HG02970 (cell line): ENCODE measurements at regions not wholly inside any gene's neighbourhood (a gene's known extent, or its start where the extent isn't known, plus 50 kb on each side); places are given as distances from the start of the nearest gene placed in this dataset.
"Not testable (repeated sequence)": the region's sequence is repeated elsewhere in the genome, so short reads cannot be mapped to it uniquely, and the experiment has no call there.

Experiments used
- ATAC-seq: cut with Tn5 transposase; IDR thresholded peaks from one replicate; pipeline ENCODE4 v1.9.1; 2021; ENCODE audit warnings: mild to moderate bottlenecking, moderate library complexity, moderate number of reproducible peaks; ENCODE audit not compliant: unreplicated experiment, low FRiP score

DNA sequence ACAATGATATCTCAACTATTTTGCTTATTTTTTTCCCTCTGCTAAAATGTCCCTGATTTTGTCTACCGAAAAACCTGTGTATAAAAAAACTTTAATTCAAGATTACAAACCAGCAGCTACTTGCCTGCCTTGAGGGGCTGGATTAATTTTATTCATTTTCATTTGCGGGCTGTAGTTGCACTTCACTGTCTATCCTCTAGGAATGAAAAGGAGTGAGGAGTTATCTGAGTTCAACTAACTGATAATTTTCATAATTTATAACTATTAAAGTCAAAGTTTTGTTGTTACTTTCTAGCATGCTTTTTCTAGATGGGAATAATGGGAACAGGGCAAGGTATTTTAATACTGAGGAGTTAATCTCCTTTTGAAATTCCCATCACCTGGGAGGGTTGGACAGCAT lies 50.3 kb upstream of the AGTPBP1 start:
- ATAC-seq: not testable (repeated sequence)

DNA sequence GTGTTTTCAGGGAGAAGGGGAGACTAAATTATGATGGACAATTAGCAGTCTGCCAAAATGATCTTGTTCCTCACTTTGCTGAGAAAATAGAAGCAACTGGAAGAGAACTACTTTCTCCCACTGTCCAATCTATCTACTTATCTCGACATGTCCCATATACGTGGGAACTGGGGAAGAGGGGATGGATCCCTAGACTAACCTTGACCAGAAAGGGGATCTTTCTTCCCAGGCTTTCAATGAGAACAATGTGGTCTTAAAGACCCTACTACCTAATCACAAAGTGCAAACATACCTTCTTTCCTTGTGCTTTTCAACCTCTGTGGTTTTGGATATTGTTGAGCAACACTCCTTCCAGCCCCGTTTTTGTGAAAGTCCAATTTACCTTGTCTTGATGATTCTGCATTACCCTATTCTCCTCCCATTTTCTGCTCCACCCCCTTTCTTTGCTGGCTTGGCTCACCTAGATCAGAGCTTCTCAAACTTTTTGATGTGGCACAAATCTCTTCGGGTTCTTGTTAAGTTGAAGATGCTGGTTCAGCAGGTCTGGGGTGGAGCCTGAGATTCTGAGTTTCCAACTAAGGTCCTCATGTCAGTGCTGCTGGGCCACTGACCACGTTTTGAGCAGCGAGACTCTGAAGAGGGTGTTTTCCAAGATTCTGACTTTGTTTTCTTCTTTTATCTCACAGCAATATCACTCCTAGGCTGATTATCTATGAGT lies 61.4 kb upstream of the AGTPBP1 start:
- not testable (repeated sequence) for ATAC-seq

DNA sequence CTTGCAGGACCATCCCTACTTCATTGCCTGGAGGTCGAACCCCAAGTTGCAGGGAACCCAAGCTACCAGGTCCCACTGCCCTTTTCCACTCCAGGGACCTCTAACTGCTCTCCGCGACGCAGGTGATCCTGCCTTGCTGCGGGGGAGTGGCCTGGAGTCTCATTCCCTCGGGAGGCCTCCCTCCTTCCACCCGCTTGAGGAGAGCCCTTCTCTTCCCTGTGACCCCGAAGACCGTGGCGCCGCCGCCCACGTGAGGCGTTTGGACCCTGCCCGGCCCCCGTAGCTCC lies 63.0 kb upstream of the AGTPBP1 start:
- ATAC-seq: not testable (repeated sequence)

DNA sequence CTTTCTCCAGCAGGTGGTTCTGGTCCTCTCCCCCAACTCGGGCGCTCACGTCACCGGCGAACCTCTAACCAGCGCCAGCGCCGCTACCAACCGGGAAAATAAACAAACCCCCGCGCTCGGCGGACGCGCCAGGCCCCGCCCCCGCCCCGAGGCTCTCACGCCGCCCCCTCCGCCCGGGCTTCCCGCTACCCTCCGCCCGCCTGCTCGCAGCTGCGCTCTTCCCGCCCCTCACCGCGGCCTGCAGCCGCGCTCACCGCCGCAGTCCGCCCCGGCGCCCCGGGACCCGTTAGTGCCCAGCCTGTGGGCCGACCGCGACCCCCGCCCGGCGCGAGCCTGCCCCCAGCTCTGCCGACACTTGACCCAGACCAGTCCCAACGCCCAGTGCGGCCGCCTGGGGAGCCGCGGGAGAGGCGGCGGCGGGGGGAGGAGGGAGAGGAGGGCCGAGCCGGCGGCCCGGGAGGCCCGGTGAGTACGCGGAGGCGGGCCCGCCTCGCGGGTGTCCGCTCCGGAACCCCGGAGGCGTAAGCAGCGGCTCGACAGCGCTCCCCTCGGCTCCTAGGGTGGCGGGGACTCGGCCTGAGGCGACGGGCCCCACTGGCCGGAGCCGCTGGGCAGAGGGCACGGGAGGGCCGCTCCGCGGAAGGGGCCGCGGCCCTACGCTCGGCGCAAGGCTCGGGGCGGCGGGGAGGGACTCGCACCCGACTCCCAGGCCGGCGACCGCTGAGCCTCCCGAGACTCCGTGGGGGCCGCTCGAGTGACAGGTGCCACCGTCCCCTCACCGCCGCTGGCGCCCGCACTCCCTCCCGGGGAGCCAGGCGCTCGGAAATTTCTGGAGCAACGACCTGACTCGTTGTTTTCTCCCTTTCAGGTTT lies 63.6 kb upstream of the AGTPBP1 start:
- ATAC-seq: peak; percentile 74

DNA sequence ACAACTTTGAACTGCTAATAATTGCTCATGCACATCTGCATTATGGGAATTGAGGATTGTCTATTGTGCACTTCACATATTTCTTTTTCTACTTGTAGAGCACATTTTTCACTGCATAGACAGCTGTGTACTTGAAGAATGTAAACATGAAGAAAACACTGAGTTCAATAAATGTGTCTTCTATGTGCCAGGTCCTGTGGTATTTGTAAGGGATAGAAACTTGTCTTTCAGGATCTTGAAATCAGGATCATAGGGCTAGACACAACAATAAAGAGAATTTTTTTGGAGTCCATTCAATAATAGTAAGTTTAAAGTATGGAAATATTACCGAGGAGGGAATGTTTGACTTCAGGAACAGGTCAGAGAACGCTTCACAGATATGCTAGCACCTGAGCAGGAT lies 66.6 kb upstream of the AGTPBP1 start:
- not testable (repeated sequence) for ATAC-seq

DNA sequence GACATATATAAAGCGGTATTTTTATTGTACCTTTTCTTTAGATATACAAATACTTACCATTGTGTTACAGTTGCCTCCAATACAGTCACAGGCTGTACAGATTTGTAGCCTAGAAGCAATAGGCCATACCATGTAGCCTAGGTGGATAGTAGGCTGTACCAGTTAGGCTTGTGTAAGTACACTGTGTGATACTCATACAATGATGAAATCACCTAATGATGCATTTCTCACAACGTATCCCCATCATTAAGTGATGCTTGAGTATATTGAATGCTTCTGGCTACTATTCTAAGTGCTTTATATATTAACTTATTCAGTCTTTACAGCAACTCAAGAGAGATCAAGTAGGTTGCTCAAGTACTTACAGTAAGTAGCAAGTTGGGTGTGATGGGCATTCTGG lies 71.6 kb upstream of the AGTPBP1 start:
- ATAC-seq: not testable (repeated sequence)

DNA sequence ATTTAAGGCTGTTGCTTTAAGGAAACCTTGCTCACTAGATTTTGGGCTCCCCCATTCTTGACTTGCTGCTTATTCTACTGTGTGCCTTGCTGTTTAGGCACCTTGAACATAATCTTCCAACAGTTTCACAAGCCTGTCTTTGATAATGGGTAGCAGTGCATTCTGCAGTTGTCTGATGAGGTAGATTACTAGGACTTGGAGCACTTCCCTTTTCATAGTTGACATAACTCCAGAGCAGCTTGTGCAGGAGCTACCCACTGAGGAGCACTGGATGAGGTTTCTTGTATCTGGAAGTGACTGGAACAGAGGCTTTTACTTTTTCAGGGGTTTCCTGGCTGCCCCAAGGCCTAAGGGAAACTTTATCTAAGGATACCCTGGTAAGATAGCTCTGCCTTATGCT lies 73.0 kb upstream of the AGTPBP1 start:
- not testable (repeated sequence) for ATAC-seq

DNA sequence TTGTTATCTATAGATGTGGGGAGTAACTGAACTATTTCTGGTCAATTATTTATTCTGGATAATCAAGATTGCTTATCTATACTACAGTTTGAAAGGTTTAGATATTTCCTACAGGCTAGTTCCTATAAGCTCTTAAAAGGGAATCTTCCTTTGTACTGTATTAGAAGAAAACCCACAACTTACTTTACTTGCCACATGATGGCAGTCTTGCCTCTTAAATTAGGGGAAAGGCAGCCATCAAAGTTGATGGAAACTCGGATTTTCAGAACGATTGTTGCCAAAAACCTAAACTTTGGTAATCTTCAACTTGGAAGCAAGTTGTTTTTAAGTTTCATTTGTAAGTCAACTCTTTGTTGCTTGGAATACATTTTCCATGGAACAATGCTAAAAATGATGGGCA lies 77.2 kb upstream of the AGTPBP1 start:
- not testable (repeated sequence) for ATAC-seq

DNA sequence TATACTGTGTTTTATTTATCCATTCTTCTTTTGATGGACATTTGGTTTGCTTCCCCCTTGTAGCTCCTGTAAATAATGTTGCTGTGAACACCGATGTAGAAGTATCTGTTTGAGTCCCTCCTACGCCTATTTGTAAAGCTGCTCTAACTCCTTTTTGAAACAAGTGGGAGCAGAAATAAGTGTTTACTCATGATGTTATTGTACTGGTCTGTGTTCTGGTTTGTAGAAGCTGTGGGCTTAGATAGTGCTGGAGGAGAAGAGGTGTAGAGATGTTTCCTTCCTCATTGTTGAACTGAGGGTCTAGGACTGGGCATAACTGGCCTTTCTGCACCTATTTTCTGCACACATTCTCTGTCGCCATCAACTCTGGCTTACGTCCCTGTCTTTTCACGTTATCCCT lies 78.8 kb upstream of the AGTPBP1 start:
- not testable (repeated sequence) for ATAC-seq

DNA sequence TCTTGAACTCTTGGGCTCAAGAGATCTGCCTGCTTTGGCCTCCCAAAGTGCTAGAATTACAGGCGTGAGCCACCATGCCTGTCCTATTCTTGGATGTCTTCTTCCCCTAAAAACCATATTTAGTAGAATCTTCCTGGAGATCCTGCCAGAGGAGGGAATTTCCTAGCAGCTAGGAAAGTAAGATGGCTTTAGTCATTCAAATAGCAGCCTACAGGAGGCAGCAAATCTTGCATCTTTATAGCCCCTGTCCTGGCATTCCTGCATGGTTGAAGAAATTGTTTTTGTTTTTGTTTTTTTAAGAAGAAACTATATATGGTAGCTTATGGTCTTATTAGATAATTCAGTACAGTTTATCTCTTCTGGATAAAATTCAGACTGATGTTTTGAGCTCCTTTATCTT lies 83.2 kb upstream of the AGTPBP1 start:
- not testable (repeated sequence) for ATAC-seq

DNA sequence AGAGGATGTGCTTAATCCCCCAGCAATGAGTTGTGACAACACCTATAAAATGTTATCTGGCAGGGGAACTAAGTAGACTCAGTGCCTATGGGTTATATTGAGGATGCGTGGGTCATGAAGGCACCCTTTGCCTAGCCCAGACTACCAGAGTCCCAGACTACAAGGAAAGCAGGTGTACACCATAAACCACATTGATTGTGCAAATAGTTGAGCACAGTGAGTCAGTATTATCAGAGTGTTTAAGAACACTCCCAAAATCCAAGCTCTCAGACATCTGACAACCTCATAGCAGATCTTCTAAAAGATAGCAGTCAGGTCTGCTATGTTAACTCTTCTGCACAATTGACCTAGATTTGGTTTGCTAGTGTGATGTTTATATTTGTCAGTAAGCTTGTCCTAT lies 92.8 kb upstream of the AGTPBP1 start:
- not testable (repeated sequence) for ATAC-seq

DNA sequence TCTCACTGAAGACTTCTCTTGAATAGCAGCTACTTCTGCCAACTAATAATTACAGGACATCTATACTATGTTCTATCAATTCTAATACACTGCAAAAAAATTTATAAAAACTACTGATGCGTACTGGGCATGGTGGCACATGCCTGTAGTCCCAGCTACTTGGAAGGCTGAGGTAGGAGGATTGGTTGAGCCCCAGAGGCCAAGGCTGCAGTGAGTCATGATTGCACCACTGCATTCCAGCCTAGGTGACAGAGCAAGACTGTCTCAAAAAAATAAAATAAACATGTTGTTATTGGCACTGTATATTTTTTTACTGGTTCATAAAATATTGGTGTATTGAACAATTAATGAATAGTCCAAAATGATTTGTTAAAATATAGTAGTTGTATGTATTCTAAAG lies 97.0 kb upstream of the NAA35 start:
- not testable (repeated sequence) for ATAC-seq

DNA sequence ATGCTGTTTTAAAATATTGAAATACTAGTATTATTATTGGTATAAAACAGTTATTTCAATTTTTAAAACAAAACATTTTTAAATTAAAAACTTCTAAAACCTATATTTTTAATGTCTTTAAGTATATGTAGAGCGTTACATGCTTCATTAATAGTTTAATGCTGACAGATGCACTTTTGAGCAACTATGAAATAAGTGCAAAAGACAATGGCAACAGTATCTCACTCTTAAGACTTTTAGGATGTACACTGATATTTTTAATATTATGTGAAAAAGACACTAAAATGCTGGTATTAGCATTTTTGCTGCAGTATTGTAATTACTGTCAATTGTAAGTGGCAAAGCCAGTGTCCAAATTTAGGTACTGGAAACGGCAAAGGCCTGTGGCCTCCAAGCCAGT lies 93.2 kb upstream of the NAA35 start:
- ATAC-seq: not testable (repeated sequence)

DNA sequence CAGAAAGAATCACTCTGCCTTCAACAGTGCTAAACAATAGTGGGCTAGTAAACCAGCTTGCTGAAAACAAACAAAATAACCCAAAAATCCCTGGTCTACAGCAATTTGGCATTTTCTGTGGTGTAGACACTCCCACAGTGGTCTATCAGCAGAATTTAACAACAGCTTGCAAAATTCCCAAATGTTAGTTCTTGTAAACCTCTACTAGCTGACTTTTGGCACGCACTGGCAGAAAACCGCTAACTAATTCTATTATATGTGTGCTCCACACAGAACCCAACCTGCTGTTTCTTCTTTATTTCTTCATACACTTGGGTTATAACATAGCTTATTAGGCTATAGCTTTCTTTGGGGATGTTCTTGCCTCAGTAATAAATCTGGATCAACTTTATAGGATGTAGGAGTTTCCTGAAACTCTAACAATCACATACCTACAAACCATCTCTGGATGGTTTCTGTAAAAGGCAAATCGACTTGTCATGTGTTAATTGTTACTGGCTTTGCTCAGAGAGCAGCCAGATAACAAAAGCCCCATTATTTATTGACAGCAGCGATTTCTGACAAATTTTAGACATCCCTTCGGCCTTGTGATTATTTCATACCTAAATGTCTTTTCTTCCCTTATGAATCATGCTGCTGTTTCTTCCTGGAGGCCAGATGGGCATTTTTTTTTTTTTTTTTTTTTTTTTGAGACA lies 82.7 kb upstream of the NAA35 start:
- ATAC-seq: no peak

DNA sequence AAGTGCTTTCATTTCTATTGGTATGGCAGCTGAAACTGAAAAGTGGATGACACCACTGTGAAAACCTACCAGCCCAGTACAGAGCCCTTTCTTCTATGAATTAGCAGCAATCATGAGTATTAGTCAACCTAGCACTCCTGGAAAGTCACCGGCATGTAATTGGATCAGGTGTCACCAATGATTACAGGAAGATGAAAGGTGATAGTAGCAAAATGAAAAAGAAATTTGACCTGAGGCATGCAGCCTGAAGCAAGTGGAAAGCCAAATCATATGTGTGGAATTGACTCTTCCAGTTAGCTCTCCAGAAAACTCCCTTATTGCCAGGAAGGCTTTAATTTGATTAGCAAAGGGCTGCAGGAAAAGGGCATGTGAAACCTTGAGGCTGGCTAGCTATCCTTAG lies 81.2 kb upstream of the NAA35 start:
- ATAC-seq: no peak

DNA sequence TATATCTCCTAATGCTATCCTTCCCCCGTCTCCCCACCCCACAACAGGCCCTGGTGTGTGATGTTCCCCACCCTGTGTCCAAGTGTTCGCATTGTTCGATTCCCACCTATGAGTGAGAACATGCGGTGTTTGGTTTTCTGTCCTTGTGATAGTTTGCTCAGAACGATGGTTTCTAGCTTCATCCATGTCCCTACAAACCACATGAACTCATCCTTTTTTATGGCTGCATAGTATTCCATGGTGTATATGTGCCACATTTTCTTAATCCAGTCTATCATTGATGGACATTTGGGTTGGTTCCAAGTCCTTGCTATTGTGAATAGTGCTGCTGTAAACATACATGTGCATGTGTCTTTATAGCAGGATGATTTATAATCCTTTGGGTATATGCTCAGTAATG lies 79.1 kb upstream of the NAA35 start:
- not testable (repeated sequence) for ATAC-seq

DNA sequence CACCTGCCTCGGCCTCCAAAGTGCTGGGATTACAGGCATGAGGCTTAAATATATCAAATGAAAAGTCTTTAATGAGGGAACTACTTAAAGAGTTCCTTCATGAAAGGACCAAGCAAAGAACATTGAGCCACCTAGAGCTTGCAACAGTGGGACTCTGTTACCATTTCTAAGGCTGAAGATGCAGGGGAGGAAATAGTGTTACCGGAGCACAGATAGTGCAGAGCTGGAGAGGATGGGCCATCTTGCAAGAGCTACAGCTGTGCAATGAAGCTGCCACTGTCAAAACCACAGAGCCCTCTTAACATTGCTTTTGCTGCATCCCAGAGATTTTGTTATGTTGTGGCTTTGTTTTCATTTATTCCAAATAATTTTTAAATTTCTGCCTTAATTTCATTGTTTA lies 77.1 kb upstream of the NAA35 start:
- ATAC-seq: no peak

DNA sequence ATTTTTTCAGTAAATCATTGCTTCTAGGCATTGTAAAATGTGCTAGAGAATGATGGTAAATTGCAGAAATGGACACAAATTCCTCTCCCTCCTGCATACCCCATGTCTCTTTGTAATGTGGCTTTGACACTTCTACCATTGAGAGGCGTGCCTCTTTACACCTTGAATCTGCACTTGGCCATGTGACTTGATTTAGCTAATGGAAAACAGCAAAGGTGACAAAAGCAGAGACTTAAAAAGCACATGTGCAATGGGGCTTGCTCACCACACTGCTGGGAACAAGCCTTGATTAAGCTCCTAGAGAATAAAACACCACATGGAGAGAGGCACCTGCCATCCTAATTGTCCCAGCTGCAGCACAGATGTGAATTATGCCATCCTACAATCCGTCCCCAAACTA lies 69.9 kb upstream of the NAA35 start:
- no peak for ATAC-seq

DNA sequence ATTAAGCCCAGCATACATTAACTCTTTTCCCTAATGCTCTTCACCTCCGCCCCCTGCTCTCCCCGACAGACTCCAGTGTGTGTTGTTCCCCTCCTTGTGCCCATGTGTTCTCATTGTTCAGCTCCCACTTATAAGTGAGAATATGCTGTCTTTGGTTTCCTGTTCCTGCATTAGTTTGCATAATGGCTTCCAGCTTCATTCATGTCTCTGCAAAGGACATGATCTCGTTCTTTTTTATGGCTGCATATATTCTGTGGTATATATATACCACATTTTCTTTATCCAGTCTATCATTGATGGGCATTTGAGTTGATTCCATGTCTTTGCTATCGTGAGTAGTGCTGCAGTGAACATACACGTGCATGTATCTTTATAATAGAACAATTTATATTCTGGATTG lies 69.3 kb upstream of the NAA35 start:
- not testable (repeated sequence) for ATAC-seq

DNA sequence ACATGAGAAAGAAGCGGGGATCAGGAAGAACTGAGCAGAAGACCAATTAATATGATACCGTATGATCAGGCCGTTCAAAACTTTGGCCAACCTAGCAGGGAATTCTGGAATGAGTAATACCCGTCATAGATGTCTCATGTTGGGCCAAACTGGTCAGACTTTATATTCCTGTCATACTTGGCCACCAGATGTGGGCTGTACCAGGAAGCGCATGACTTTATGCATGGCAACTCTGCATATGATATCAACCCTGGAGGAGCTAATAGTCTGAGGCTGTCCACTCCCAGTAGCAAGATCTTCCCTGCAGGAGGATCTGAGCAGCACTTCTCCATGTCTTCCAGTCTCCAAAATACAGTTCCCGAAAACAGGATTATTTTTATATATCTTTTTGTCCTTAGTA lies 68.5 kb upstream of the NAA35 start:
- no peak for ATAC-seq

DNA sequence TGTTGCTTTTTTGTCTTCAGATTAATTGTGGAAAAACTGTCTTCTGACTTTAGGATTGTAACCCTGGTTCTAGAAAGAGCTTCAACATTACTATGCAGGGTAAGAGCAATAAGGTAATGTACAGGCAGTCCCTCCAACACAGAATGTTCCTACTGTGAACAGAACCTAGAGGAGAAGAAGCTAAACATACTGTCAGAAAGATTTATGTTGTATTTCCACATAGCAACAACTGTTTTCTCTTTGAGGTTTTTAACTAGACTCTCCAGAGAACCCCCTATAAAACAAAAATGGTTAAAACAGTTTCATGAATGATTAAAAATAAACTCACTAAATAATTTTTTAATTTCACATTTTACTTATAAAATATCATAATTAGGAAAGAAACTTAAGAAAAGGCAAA lies 64.3 kb upstream of the NAA35 start:
- no peak for ATAC-seq
